ENCODE measurements at regions not wholly inside any gene's neighbourhood (a gene's known extent, or its start where the extent isn't known, plus 50 kb on each side); places are given as distances from the start of the nearest gene placed in this dataset.

- no peaks in the 10 kb centered on the region for H3K36me3 ChIP-seq (ENCODE audit: control insufficient read depth in 1 of 2, insufficient read depth in 2 of 2, low read length in 1 of 2)
- no peak overlapping the region for H3K4me3 ChIP-seq (ENCODE audit: low read length in 2 of 2)
- H3K4me1 ChIP-seq (ENCODE audit: control insufficient read depth in 1 of 2, insufficient read depth in 2 of 2, low read length in 2 of 2), result no peaks in the 10 kb centered on the region
- no peaks in the 10 kb centered on the region for H3K27me3 ChIP-seq (ENCODE audit: control insufficient read depth in 1 of 2, insufficient read depth in 2 of 2, low read length in 1 of 2)
- H3K27ac ChIP-seq (ENCODE audit: low read depth in 1 of 2, low read length in 2 of 2), result no peak overlapping the region
- DNase-seq (no peak), ATAC-seq (ENCODE audit: low FRiP score) (no peak)
- intact Hi-C loops (cut with DNase I), result loop anchor here (10.0 kb wide), 2 partner anchors 216 to 336 kb away; no protein-coding TSS in a partner anchor
- no peaks in the 10 kb centered on the region for H3K9me3 ChIP-seq (ENCODE audit: control insufficient read depth, low read length)
Observed at GRCh38 chr6:2440516-2440915, 195.1 kb upstream of the GMDS start.

GRCh38 chr6:2439632-2440031, 194.2 kb upstream of the GMDS start:
- 86 to 90% methylated on average over 6 of the region's 6 CpGs for WGBS, 2 donors
- intact Hi-C loops (cut with DNase I), result loop anchor here (10.0 kb wide), 2 partner anchors 215 to 335 kb away; no protein-coding TSS in a partner anchor
- no peaks in the 10 kb centered on the region for H3K27me3 ChIP-seq (ENCODE audit: control insufficient read depth in 1 of 2, insufficient read depth in 2 of 2, low read length in 1 of 2)
- no peak overlapping the region for H3K27ac ChIP-seq (ENCODE audit: low read depth in 1 of 2, low read length in 2 of 2)
- H3K4me3 ChIP-seq (ENCODE audit: low read length in 2 of 2), result no peak overlapping the region
- DNase-seq (no peak), ATAC-seq (ENCODE audit: low FRiP score) (no peak)
- H3K9me3 ChIP-seq (ENCODE audit: control insufficient read depth, low read length), result no peaks in the 10 kb centered on the region
- no peaks in the 10 kb centered on the region for H3K4me1 ChIP-seq (ENCODE audit: control insufficient read depth in 1 of 2, insufficient read depth in 2 of 2, low read length in 2 of 2)
- no peaks in the 10 kb centered on the region for H3K36me3 ChIP-seq (ENCODE audit: control insufficient read depth in 1 of 2, insufficient read depth in 2 of 2, low read length in 1 of 2)

GRCh38 chr6:2439082-2439481, 193.7 kb upstream of the GMDS start:
- DNase-seq (no peak), ATAC-seq (ENCODE audit: low FRiP score) (no peak)
- H3K27ac ChIP-seq (ENCODE audit: low read depth in 1 of 2, low read length in 2 of 2), result no peak overlapping the region
- no peaks in the 10 kb centered on the region for H3K9me3 ChIP-seq (ENCODE audit: control insufficient read depth, low read length)
- intact Hi-C loops (cut with DNase I), result no loop called here
- no peak overlapping the region for H3K4me3 ChIP-seq (ENCODE audit: low read length in 2 of 2)
- H3K36me3 ChIP-seq (ENCODE audit: control insufficient read depth in 1 of 2, insufficient read depth in 2 of 2, low read length in 1 of 2), result no peaks in the 10 kb centered on the region
- no peaks in the 10 kb centered on the region for H3K4me1 ChIP-seq (ENCODE audit: control insufficient read depth in 1 of 2, insufficient read depth in 2 of 2, low read length in 2 of 2)
- WGBS, 2 donors, result 98% methylated on average over 2 of the region's 2 CpGs
- no peaks in the 10 kb centered on the region for H3K27me3 ChIP-seq (ENCODE audit: control insufficient read depth in 1 of 2, insufficient read depth in 2 of 2, low read length in 1 of 2)

- H3K27me3 ChIP-seq (ENCODE audit: control insufficient read depth in 1 of 2, insufficient read depth in 2 of 2, low read length in 1 of 2), result no peaks in the 10 kb centered on the region
- no peaks in the 10 kb centered on the region for H3K9me3 ChIP-seq (ENCODE audit: control insufficient read depth, low read length)
- intact Hi-C loops (cut with DNase I), result no loop called here
- no peak overlapping the region for H3K4me3 ChIP-seq (ENCODE audit: low read length in 2 of 2)
- DNase-seq, result no peak
- no peaks in the 10 kb centered on the region for H3K36me3 ChIP-seq (ENCODE audit: control insufficient read depth in 1 of 2, insufficient read depth in 2 of 2, low read length in 1 of 2)
- no peak overlapping the region for H3K27ac ChIP-seq (ENCODE audit: low read depth in 1 of 2, low read length in 2 of 2)
- no peak for ATAC-seq (ENCODE audit: low FRiP score)
- 87 to 88% methylated on average over 23 of the region's 23 CpGs for WGBS, 2 donors
- no peaks in the 10 kb centered on the region for H3K4me1 ChIP-seq (ENCODE audit: control insufficient read depth in 1 of 2, insufficient read depth in 2 of 2, low read length in 2 of 2)
Observed at GRCh38 chr6:2436410-2437154, 191.2 kb upstream of the GMDS start.

- Histone ChIP-seq H3K27me3 (ENCODE audit: control insufficient read depth in 1 of 2, insufficient read depth in 2 of 2, low read length in 1 of 2) (no peaks in the 10 kb centered on the region), H3K36me3 (ENCODE audit: control insufficient read depth in 1 of 2, insufficient read depth in 2 of 2, low read length in 1 of 2) (no peaks in the 10 kb centered on the region), H3K27ac (ENCODE audit: low read depth in 1 of 2, low read length in 2 of 2) (no peak overlapping the region), H3K4me1 (ENCODE audit: control insufficient read depth in 1 of 2, insufficient read depth in 2 of 2, low read length in 2 of 2) (no peaks in the 10 kb centered on the region), H3K4me3 (ENCODE audit: low read length in 2 of 2) (no peak overlapping the region), H3K9me3 (ENCODE audit: control insufficient read depth, low read length) (no peaks in the 10 kb centered on the region)
- intact Hi-C loops (cut with DNase I), result no loop called here
- no peak for ATAC-seq (ENCODE audit: low FRiP score)
- WGBS, 2 donors, result 82% methylated on average over 9 of the region's 9 CpGs
- DNase-seq, result no peak
Observed at GRCh38 chr6:2435323-2435722, 189.9 kb upstream of the GMDS start.

GRCh38 chr6:2434912-2435311, 189.5 kb upstream of the GMDS start:
- intact Hi-C loops (cut with DNase I), result no loop called here

GRCh38 chr6:2434116-2434515, 188.7 kb upstream of the GMDS start:
- WGBS, 2 donors, result 97 to 99% methylated on average over 6 of the region's 6 CpGs
- intact Hi-C loops (cut with DNase I), result no loop called here
- Histone ChIP-seq H3K4me1 (ENCODE audit: control insufficient read depth in 1 of 2, insufficient read depth in 2 of 2, low read length in 2 of 2) (no peaks in the 10 kb centered on the region), H3K9me3 (ENCODE audit: control insufficient read depth, low read length) (no peaks in the 10 kb centered on the region), H3K36me3 (ENCODE audit: control insufficient read depth in 1 of 2, insufficient read depth in 2 of 2, low read length in 1 of 2) (no peaks in the 10 kb centered on the region), H3K27me3 (ENCODE audit: control insufficient read depth in 1 of 2, insufficient read depth in 2 of 2, low read length in 1 of 2) (no peaks in the 10 kb centered on the region), H3K4me3 (ENCODE audit: low read length in 2 of 2) (no peak overlapping the region), H3K27ac (ENCODE audit: low read depth in 1 of 2, low read length in 2 of 2) (no peak overlapping the region)
- no peak for DNase-seq
- ATAC-seq (ENCODE audit: low FRiP score), result no peak

More at GRCh38 chr6:2434912-2435311, 189.5 kb upstream of the GMDS start:
- Histone ChIP-seq H3K4me3 (ENCODE audit: low read length in 2 of 2) (no peak overlapping the region), H3K36me3 (ENCODE audit: control insufficient read depth in 1 of 2, insufficient read depth in 2 of 2, low read length in 1 of 2) (no peaks in the 10 kb centered on the region), H3K27me3 (ENCODE audit: control insufficient read depth in 1 of 2, insufficient read depth in 2 of 2, low read length in 1 of 2) (no peaks in the 10 kb centered on the region), H3K27ac (ENCODE audit: low read depth in 1 of 2, low read length in 2 of 2) (no peak overlapping the region), H3K4me1 (ENCODE audit: control insufficient read depth in 1 of 2, insufficient read depth in 2 of 2, low read length in 2 of 2) (no peaks in the 10 kb centered on the region), H3K9me3 (ENCODE audit: control insufficient read depth, low read length) (no peaks in the 10 kb centered on the region)
- WGBS, 2 donors, result 91 to 93% methylated on average over 6 of the region's 6 CpGs
- ATAC-seq (ENCODE audit: low FRiP score) (no peak), DNase-seq (no peak)

GRCh38 chr6:2433711-2434110, 188.3 kb upstream of the GMDS start:
- no peak overlapping the region for H3K4me3 ChIP-seq (ENCODE audit: low read length in 2 of 2)

GRCh38 chr6:2433266-2433665, 187.9 kb upstream of the GMDS start:
- intact Hi-C loops (cut with DNase I), result no loop called here
- no peak for ATAC-seq (ENCODE audit: low FRiP score)
- H3K4me3 ChIP-seq (ENCODE audit: low read length in 2 of 2), result no peak overlapping the region
- H3K9me3 ChIP-seq (ENCODE audit: control insufficient read depth, low read length), result no peaks in the 10 kb centered on the region
- WGBS, 2 donors, result 90 to 96% methylated on average over 5 of the region's 5 CpGs
- no peaks in the 10 kb centered on the region for H3K27me3 ChIP-seq (ENCODE audit: control insufficient read depth in 1 of 2, insufficient read depth in 2 of 2, low read length in 1 of 2)
- H3K27ac ChIP-seq (ENCODE audit: low read depth in 1 of 2, low read length in 2 of 2), result no peak overlapping the region
- no peaks in the 10 kb centered on the region for H3K36me3 ChIP-seq (ENCODE audit: control insufficient read depth in 1 of 2, insufficient read depth in 2 of 2, low read length in 1 of 2)
- no peaks in the 10 kb centered on the region for H3K4me1 ChIP-seq (ENCODE audit: control insufficient read depth in 1 of 2, insufficient read depth in 2 of 2, low read length in 2 of 2)
- no peak for DNase-seq

More at GRCh38 chr6:2433711-2434110, 188.3 kb upstream of the GMDS start:
- Histone ChIP-seq H3K9me3 (ENCODE audit: control insufficient read depth, low read length) (no peaks in the 10 kb centered on the region), H3K36me3 (ENCODE audit: control insufficient read depth in 1 of 2, insufficient read depth in 2 of 2, low read length in 1 of 2) (no peaks in the 10 kb centered on the region), H3K27me3 (ENCODE audit: control insufficient read depth in 1 of 2, insufficient read depth in 2 of 2, low read length in 1 of 2) (no peaks in the 10 kb centered on the region), H3K4me1 (ENCODE audit: control insufficient read depth in 1 of 2, insufficient read depth in 2 of 2, low read length in 2 of 2) (no peaks in the 10 kb centered on the region), H3K27ac (ENCODE audit: low read depth in 1 of 2, low read length in 2 of 2) (no peak overlapping the region)
- ATAC-seq (ENCODE audit: low FRiP score), result no peak
- 89 to 95% methylated on average over 9 of the region's 9 CpGs for WGBS, 2 donors
- intact Hi-C loops (cut with DNase I), result no loop called here
- no peak for DNase-seq

Data from aorta (tissue), 5 donors.